ENCODE measurements at regions not wholly inside any gene's neighbourhood (a gene's known extent, or its start where the extent isn't known, plus 50 kb on each side); places are given as distances from the start of the nearest gene placed in this dataset.

GRCh38 chr5:174312270-174312617 lies 266.7 kb downstream of the NSG2 start:
- Histone ChIP-seq H3K4me3 (ENCODE audit: low read depth in 1 of 2, low read length in 2 of 2) (no peak overlapping the region), H3K27me3 (ENCODE audit: control insufficient read depth in 1 of 2, insufficient read depth in 2 of 2, low read length in 2 of 2) (peaks cover 2 to 6% of the 10 kb centered on the region in 2 donors), H3K4me1 (ENCODE audit: control insufficient read depth in 2 of 2, insufficient read depth in 2 of 2, low read length in 1 of 2) (no peaks in the 10 kb centered on the region), H3K9me3 (ENCODE audit: control insufficient read depth in 2 of 2, insufficient read depth in 1 of 2, low read depth in 1 of 2, low read length in 1 of 2) (no peaks in the 10 kb centered on the region), H3K36me3 (ENCODE audit: control insufficient read depth in 2 of 2, insufficient read depth in 2 of 2, low read length in 1 of 2) (no peaks in the 10 kb centered on the region), H3K27ac (ENCODE audit: low read depth in 2 of 2, low read length in 1 of 2) (no peak overlapping the region)
- 30 to 31% methylated on average over 21 to 25 of the region's 25 CpGs for WGBS, 2 donors

- Histone ChIP-seq H3K36me3 (ENCODE audit: control insufficient read depth in 2 of 2, insufficient read depth in 2 of 2, low read length in 1 of 2) (no peaks in the 10 kb centered on the region), H3K4me1 (ENCODE audit: control insufficient read depth in 2 of 2, insufficient read depth in 2 of 2, low read length in 1 of 2) (no peaks in the 10 kb centered on the region), H3K4me3 (ENCODE audit: low read depth in 1 of 2, low read length in 2 of 2) (no peak overlapping the region), H3K9me3 (ENCODE audit: control insufficient read depth in 2 of 2, insufficient read depth in 1 of 2, low read depth in 1 of 2, low read length in 1 of 2) (no peaks in the 10 kb centered on the region), H3K27me3 (ENCODE audit: control insufficient read depth in 1 of 2, insufficient read depth in 2 of 2, low read length in 2 of 2) (peaks cover 2 to 6% of the 10 kb centered on the region in 2 donors), H3K27ac (ENCODE audit: low read depth in 2 of 2, low read length in 1 of 2) (no peak overlapping the region)
- 80 to 82% methylated on average over 8 of the region's 8 CpGs for WGBS, 2 donors
Observed at GRCh38 chr5:174312641-174313040, 267.1 kb downstream of the NSG2 start.

GRCh38 chr5:174313615-174314014 lies 268.1 kb downstream of the NSG2 start:
- Histone ChIP-seq H3K9me3 (ENCODE audit: control insufficient read depth in 2 of 2, insufficient read depth in 1 of 2, low read depth in 1 of 2, low read length in 1 of 2) (no peaks in the 10 kb centered on the region), H3K27me3 (ENCODE audit: control insufficient read depth in 1 of 2, insufficient read depth in 2 of 2, low read length in 2 of 2) (peaks cover 2 to 6% of the 10 kb centered on the region in 2 donors), H3K27ac (ENCODE audit: low read depth in 2 of 2, low read length in 1 of 2) (no peak overlapping the region), H3K36me3 (ENCODE audit: control insufficient read depth in 2 of 2, insufficient read depth in 2 of 2, low read length in 1 of 2) (no peaks in the 10 kb centered on the region), H3K4me3 (ENCODE audit: low read depth in 1 of 2, low read length in 2 of 2) (no peak overlapping the region), H3K4me1 (ENCODE audit: control insufficient read depth in 2 of 2, insufficient read depth in 2 of 2, low read length in 1 of 2) (no peaks in the 10 kb centered on the region)
- 71 to 76% methylated on average over 5 of the region's 5 CpGs for WGBS, 2 donors

GRCh38 chr5:174314261-174314660 lies 268.8 kb downstream of the NSG2 start:
- Histone ChIP-seq H3K36me3 (ENCODE audit: control insufficient read depth in 2 of 2, insufficient read depth in 2 of 2, low read length in 1 of 2) (no peaks in the 10 kb centered on the region), H3K4me1 (ENCODE audit: control insufficient read depth in 2 of 2, insufficient read depth in 2 of 2, low read length in 1 of 2) (no peaks in the 10 kb centered on the region), H3K27ac (ENCODE audit: low read depth in 2 of 2, low read length in 1 of 2) (no peak overlapping the region), H3K4me3 (ENCODE audit: low read depth in 1 of 2, low read length in 2 of 2) (no peak overlapping the region), H3K27me3 (ENCODE audit: control insufficient read depth in 1 of 2, insufficient read depth in 2 of 2, low read length in 2 of 2) (peaks cover 2 to 6% of the 10 kb centered on the region in 2 donors), H3K9me3 (ENCODE audit: control insufficient read depth in 2 of 2, insufficient read depth in 1 of 2, low read depth in 1 of 2, low read length in 1 of 2) (no peaks in the 10 kb centered on the region)
- WGBS, 2 donors: 73 to 78% methylated on average over 9 of the region's 9 CpGs

GRCh38 chr5:174315471-174315870 lies 270.0 kb downstream of the NSG2 start:
- WGBS, 2 donors: 74% methylated on average over 5 of the region's 5 CpGs
- no peak overlapping the region for H3K4me3 ChIP-seq (ENCODE audit: low read depth in 1 of 2, low read length in 2 of 2)
- H3K27me3 ChIP-seq (ENCODE audit: control insufficient read depth in 1 of 2, insufficient read depth in 2 of 2, low read length in 2 of 2): peaks cover 6% of the 10 kb centered on the region in 2 donors

GRCh38 chr5:174315871-174316270 lies 270.4 kb downstream of the NSG2 start:
- Histone ChIP-seq H3K36me3 (ENCODE audit: control insufficient read depth in 2 of 2, insufficient read depth in 2 of 2, low read length in 1 of 2) (no peaks in the 10 kb centered on the region), H3K4me3 (ENCODE audit: low read depth in 1 of 2, low read length in 2 of 2) (no peak overlapping the region), H3K27me3 (ENCODE audit: control insufficient read depth in 1 of 2, insufficient read depth in 2 of 2, low read length in 2 of 2) (peaks cover 6% of the 10 kb centered on the region in 2 donors), H3K27ac (ENCODE audit: low read depth in 2 of 2, low read length in 1 of 2) (no peak overlapping the region), H3K4me1 (ENCODE audit: control insufficient read depth in 2 of 2, insufficient read depth in 2 of 2, low read length in 1 of 2) (no peaks in the 10 kb centered on the region), H3K9me3 (ENCODE audit: control insufficient read depth in 2 of 2, insufficient read depth in 1 of 2, low read depth in 1 of 2, low read length in 1 of 2) (no peaks in the 10 kb centered on the region)
- 89 to 90% methylated on average over 17 of the region's 17 CpGs for WGBS, 2 donors

More at GRCh38 chr5:174315471-174315870, 270.0 kb downstream of the NSG2 start:
- H3K27ac ChIP-seq (ENCODE audit: low read depth in 2 of 2, low read length in 1 of 2): no peak overlapping the region
- H3K9me3 ChIP-seq (ENCODE audit: control insufficient read depth in 2 of 2, insufficient read depth in 1 of 2, low read depth in 1 of 2, low read length in 1 of 2): no peaks in the 10 kb centered on the region
- H3K36me3 ChIP-seq (ENCODE audit: control insufficient read depth in 2 of 2, insufficient read depth in 2 of 2, low read length in 1 of 2): no peaks in the 10 kb centered on the region
- no peaks in the 10 kb centered on the region for H3K4me1 ChIP-seq (ENCODE audit: control insufficient read depth in 2 of 2, insufficient read depth in 2 of 2, low read length in 1 of 2)

- Histone ChIP-seq H3K4me1 (ENCODE audit: control insufficient read depth in 2 of 2, insufficient read depth in 2 of 2, low read length in 1 of 2) (no peaks in the 10 kb centered on the region), H3K36me3 (ENCODE audit: control insufficient read depth in 2 of 2, insufficient read depth in 2 of 2, low read length in 1 of 2) (no peaks in the 10 kb centered on the region), H3K27me3 (ENCODE audit: control insufficient read depth in 1 of 2, insufficient read depth in 2 of 2, low read length in 2 of 2) (peaks cover 4 to 8% of the 10 kb centered on the region in 2 donors), H3K27ac (ENCODE audit: low read depth in 2 of 2, low read length in 1 of 2) (no peak overlapping the region), H3K9me3 (ENCODE audit: control insufficient read depth in 2 of 2, insufficient read depth in 1 of 2, low read depth in 1 of 2, low read length in 1 of 2) (no peaks in the 10 kb centered on the region), H3K4me3 (ENCODE audit: low read depth in 1 of 2, low read length in 2 of 2) (no peak overlapping the region)
- 76 to 85% methylated on average over 6 of the region's 6 CpGs for WGBS, 2 donors
Observed at GRCh38 chr5:174316326-174316725, 270.8 kb downstream of the NSG2 start.

- 15 to 19% methylated on average over 11 of the region's 11 CpGs for WGBS, 2 donors
- no peak overlapping the region for H3K4me3 ChIP-seq (ENCODE audit: low read depth in 1 of 2, low read length in 2 of 2)
- no peaks in the 10 kb centered on the region for H3K4me1 ChIP-seq (ENCODE audit: control insufficient read depth in 2 of 2, insufficient read depth in 2 of 2, low read length in 1 of 2)
- H3K27ac ChIP-seq (ENCODE audit: low read depth in 2 of 2, low read length in 1 of 2): no peak overlapping the region
- no peaks in the 10 kb centered on the region for H3K9me3 ChIP-seq (ENCODE audit: control insufficient read depth in 2 of 2, insufficient read depth in 1 of 2, low read depth in 1 of 2, low read length in 1 of 2)
- H3K36me3 ChIP-seq (ENCODE audit: control insufficient read depth in 2 of 2, insufficient read depth in 2 of 2, low read length in 1 of 2): no peaks in the 10 kb centered on the region
- peaks cover 3 to 11% of the 10 kb centered on the region in 2 donors for H3K27me3 ChIP-seq (ENCODE audit: control insufficient read depth in 1 of 2, insufficient read depth in 2 of 2, low read length in 2 of 2)
Observed at GRCh38 chr5:174317256-174317894, 271.9 kb downstream of the NSG2 start.

- peaks cover 3 to 9% of the 10 kb centered on the region in 2 donors for H3K27me3 ChIP-seq (ENCODE audit: control insufficient read depth in 1 of 2, insufficient read depth in 2 of 2, low read length in 2 of 2)
Observed at GRCh38 chr5:174318578-174318977, 273.1 kb downstream of the NSG2 start.

GRCh38 chr5:174319551-174319950 lies 274.0 kb downstream of the NSG2 start:
- H3K36me3 ChIP-seq (ENCODE audit: control insufficient read depth in 2 of 2, insufficient read depth in 2 of 2, low read length in 1 of 2): no peaks in the 10 kb centered on the region
- no peaks in the 10 kb centered on the region for H3K4me1 ChIP-seq (ENCODE audit: control insufficient read depth in 2 of 2, insufficient read depth in 2 of 2, low read length in 1 of 2)
- H3K27me3 ChIP-seq (ENCODE audit: control insufficient read depth in 1 of 2, insufficient read depth in 2 of 2, low read length in 2 of 2): peaks cover 3 to 8% of the 10 kb centered on the region in 2 donors
- no peak overlapping the region for H3K4me3 ChIP-seq (ENCODE audit: low read depth in 1 of 2, low read length in 2 of 2)
- no peaks in the 10 kb centered on the region for H3K9me3 ChIP-seq (ENCODE audit: control insufficient read depth in 2 of 2, insufficient read depth in 1 of 2, low read depth in 1 of 2, low read length in 1 of 2)
- WGBS, 2 donors: 79 to 85% methylated on average over 9 of the region's 9 CpGs
- H3K27ac ChIP-seq (ENCODE audit: low read depth in 2 of 2, low read length in 1 of 2): no peak overlapping the region

More at GRCh38 chr5:174318578-174318977, 273.1 kb downstream of the NSG2 start:
- no peaks in the 10 kb centered on the region for H3K4me1 ChIP-seq (ENCODE audit: control insufficient read depth in 2 of 2, insufficient read depth in 2 of 2, low read length in 1 of 2)
- no peaks in the 10 kb centered on the region for H3K36me3 ChIP-seq (ENCODE audit: control insufficient read depth in 2 of 2, insufficient read depth in 2 of 2, low read length in 1 of 2)
- no peak overlapping the region for H3K27ac ChIP-seq (ENCODE audit: low read depth in 2 of 2, low read length in 1 of 2)
- H3K4me3 ChIP-seq (ENCODE audit: low read depth in 1 of 2, low read length in 2 of 2): no peak overlapping the region
- no peaks in the 10 kb centered on the region for H3K9me3 ChIP-seq (ENCODE audit: control insufficient read depth in 2 of 2, insufficient read depth in 1 of 2, low read depth in 1 of 2, low read length in 1 of 2)
